NCI-H1048 (cell line): ENCODE measurements at regions not wholly inside any gene's neighbourhood (a gene's known extent, or its start where the extent isn't known, plus 50 kb on each side); places are given as distances from the start of the nearest gene placed in this dataset.

Experiments
- DNase-seq: peaks from one replicate; lab custom pipeline; 2025; lab: John Stamatoyannopoulos, UW

DNA sequence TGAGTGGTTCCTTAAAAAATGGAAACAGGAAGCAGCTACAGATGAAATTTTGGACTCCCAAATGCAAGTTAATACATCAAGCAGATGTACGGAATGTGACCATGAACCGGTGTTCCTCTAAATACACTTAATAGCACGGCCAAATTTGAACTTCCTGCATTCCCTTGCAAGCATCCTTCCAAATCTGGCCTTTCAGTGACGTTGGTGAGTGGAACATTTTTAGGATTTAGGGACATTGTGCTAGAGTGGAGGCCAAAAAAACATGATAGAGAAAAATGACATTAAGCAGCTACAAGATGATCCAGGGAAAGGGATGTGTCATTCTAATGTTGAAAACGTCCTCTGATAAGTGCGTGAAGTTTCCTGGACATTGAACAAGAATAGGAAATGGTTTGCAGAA lies 62.1 kb downstream of the CTAGE1 start:
- DNase-seq, result no peak

DNA sequence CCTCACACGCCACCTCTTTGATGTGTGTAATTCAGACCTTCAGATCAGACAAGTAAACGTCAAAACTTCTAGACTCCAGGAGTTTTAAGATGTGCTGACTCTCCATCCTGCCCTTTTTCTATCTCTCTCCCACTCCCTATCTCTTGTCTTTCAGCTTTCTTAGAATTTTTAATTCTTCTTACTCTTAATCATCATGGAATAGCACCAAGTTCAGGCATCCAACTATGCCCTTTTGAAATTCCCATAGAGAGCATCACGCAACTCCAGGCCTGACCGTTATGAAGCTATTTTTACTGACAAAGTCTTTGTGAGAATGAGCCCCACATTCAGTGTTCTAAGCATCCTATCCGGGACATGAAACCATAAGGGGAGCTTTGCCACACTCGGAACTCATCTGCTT lies 62.6 kb downstream of the CTAGE1 start:
- no peak for DNase-seq

DNA sequence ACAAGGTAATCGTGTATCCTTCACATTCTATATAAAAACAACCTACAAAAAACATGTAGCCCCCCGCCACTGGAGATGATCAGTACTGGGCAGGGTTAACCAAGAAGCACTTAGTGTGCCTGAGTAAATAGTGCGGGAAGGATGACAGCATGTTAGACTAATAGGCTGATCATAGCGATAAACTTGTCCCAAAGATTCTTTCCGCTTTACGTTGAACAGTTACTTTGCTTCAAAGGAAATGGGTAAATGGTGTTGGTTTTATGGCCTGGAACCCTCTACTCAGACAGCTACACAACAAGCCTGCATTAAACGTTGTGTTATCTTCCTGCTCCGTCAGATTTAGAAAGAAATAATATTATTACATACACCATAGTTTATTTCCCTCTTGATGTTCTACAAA lies 67.7 kb downstream of the CTAGE1 start:
- DNase-seq, result no peak

- DNase-seq, result no peak
Observed at GRCh38 chr18:22349317-22349898, 68.3 kb downstream of the CTAGE1 start.

- no peak for DNase-seq
Observed at GRCh38 chr18:22348521-22349316, 69.0 kb downstream of the CTAGE1 start.

DNA sequence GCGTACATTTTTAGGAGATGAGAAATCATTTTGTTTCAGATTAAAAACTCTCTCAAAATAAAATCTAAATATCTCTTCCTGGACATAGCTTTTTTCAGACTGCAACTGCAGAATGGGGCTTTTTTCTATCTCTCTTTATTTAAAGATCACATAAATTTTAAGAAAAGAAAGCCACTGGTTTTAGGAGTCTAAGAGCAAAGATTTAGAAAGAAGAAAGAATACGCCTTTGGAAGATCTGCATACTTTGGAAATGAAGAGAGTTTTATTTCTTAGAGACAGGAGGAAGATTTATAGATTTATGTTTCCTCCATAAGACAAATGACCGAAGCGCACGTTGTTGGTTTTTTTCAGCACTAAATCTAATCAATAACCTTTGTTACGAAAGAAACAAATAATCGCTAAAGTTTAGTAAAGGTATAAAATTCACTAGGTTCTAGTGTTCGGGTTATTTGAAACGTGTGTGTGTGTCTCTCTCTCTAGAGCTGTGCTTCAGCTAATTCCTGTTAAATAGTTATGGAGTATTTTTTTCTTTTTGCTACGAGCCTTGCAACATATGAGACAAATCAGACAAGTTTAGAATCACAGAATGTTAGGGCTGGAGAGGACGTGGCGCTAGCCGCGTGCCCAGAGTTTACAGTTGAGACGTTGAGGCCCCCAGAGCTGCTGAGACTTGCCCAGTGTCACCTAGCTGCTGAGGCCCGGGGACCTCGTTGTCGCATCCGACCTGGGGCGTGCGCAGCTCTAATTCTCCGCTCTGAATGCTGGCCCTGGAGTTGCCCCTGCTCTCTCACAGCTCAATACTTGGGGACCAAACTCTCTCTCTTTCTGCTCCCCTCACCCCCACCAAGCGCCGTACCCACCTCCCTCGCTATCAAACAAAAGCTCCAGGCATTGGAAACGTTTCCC lies 69.9 kb downstream of the CTAGE1 start:
- DNase-seq, result no peak

DNA sequence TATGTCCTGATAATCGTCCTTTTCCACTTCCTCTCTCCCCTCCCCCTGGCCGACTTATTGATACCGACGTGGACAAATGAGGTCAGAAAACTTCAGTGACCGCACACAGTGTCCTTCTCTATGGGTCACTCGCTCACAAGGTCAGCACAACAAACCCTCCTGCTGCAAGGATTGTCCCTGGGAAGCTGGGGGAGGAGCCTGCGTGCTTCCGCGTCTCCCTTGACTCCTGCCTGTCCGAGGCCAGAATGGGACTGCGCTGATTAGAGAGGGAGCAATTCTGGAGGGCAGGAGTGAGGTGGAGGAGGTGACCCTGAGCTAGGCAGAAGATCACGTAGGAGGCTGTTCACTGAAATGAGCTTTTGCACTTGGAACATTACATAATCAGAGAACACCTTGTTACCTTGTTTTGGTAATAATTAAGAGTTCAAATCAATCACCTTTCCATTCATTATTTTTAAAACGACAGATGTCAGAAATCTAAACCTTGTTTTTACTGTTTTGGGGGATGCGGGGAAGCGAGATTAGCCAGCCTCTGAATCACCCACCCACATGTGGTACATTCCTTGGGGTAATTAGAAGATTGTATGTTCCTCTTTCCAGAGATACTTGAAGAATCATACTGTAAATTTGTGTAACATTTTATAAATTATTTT lies 70.6 kb downstream of the CTAGE1 start:
- DNase-seq, result no peak

DNA sequence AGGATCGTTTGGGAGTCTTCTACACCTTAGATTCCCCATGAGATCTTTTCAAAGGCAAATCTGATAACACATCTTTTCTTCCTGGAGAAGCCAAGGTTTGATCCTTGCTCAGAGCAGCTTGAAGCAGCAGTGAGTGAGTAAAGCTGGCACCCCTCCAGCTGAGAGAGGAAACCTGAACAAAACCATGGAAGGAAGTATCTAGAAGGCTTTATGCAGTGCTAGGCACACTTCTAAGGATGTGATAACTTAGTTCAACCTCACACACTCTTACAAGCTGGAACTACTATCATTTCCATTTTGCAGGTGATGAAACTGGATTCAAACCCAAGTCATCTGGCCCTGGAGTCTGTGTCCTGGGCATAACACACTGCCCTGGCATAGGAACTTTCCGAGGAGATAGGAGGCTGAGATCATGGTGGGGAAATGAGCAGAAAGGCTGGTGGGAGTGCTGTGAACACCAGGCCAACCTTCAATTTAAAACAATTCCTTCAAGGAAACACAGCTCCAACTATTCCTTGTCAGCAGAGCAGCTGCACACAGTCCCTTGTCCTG lies 71.2 kb downstream of the CTAGE1 start:
- DNase-seq, result no peak

DNA sequence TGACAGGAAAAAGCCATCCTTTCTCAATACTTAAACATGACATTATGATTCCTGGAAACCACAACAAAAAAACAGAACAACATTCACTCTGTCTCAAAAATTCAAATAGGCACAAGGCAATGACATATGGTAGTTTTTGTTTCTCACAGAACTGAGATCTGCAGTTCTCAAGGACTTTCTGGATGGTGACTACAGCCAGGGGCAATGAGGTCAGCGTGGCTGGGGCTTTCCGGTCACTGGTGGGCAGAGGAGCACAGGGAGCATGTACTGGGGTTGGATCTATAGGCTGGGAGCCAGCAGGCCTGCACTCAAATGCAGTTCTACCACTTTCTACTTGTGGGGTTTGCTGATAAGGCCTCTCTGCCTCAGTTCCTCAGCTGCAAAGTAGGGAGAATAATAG lies 72.0 kb downstream of the CTAGE1 start:
- DNase-seq, result no peak

- no peak for DNase-seq
Observed at GRCh38 chr18:22344908-22345670, 72.6 kb downstream of the CTAGE1 start.

DNA sequence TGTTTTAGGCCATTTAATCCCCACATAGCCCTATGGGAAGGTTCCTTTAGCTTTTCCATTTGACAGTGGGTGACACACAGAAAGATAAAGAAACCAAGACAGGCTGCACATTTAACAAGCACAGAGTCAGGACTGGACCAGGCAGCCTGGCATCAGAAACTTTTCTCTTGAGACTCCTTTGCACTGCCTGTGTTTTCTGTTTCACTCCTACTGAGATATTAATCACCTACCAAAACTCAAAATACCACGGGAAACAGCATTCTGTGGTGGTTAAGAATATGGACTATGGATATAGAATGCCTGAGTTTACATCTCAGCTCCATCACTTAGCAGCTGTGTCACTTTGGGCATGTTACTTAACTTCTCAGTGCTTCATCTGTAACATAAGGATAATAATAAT lies 73.3 kb downstream of the CTAGE1 start:
- no peak for DNase-seq

DNA sequence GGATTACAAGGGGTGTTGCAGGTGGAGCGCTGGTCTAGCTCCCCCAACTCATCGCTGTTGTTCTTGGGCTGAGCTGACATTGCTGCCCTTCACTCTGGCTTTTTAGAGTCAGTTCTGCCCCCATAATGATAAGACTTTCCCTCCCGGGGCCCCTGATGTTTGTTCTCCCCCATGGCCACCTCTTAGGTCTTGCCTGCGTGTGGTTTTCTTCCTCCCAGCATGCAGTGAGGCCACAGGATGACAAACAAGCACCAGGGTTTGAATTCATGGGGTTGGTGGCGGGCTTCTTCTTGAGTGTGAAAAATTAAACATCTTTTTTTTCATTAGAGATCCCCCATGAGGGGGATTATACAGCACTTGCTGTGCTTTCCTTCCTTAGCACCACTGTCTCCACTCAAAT lies 74.1 kb downstream of the CTAGE1 start:
- no peak for DNase-seq

DNA sequence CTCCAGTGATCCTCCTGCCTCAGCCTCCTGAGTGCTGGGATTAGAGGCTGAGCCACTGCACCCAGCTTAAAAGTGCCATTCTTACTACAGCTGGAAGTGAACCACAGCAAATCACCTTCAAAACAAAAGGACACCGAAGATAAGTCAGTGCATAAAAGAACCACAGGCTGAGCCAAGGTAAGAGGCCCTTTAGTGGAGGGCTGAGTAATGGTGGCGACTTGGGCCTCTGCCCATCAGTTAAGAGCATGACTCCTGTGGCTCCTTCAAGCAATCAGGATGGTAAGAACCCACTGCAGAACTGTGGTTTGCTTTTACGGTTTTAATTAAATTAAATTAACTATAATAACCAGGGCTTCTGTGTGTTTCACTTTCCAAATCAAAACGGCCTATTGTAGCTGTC lies 75.1 kb downstream of the CTAGE1 start:
- DNase-seq, result no peak

- DNase-seq, result no peak
Observed at GRCh38 chr18:22340331-22340730, 77.4 kb downstream of the CTAGE1 start.

- DNase-seq, result no peak
Observed at GRCh38 chr18:22339913-22340312, 77.8 kb downstream of the CTAGE1 start.

DNA sequence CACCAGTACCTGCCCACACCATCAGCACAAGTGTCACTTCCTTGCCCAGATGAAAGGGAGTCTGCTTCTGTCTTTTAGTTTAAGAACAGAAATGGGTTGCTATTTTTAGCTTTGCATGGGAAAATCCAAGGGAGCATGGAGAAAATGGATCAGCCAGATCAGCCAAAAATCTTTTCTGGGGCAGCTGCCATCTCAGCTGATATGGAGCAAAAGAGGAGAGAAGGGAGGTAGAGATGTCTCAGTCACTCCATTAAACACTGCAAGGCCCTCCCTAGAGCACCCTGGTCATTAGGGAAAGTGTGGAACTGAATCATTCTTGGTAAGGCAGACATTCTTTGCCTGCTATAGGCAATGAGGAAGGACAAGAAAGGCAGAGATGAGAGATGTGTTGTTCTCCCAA lies 79.9 kb downstream of the CTAGE1 start:
- DNase-seq, result no peak

GRCh38 chr18:22337306-22337705 lies 80.4 kb downstream of the CTAGE1 start:
- DNase-seq, result no peak

DNA sequence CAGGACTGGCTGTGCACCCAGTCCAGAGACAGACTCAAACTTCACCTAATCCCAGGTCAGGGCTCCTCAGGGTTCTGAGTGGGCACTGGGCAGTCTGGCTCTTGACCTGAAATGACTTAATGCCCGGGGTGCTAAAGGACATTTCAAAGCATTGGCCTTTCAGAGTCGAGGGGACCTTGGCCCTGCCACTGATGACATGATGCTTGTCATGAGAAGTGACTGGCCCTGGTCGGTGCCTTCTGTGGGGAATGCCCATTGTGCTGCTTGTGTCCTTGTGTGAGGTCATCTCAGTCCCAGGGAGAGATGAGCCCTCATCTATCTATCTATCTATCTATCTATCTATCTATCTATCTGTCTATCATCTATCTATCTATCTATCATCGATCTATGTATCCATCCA lies 81.3 kb downstream of the CTAGE1 start:
- no peak for DNase-seq

DNA sequence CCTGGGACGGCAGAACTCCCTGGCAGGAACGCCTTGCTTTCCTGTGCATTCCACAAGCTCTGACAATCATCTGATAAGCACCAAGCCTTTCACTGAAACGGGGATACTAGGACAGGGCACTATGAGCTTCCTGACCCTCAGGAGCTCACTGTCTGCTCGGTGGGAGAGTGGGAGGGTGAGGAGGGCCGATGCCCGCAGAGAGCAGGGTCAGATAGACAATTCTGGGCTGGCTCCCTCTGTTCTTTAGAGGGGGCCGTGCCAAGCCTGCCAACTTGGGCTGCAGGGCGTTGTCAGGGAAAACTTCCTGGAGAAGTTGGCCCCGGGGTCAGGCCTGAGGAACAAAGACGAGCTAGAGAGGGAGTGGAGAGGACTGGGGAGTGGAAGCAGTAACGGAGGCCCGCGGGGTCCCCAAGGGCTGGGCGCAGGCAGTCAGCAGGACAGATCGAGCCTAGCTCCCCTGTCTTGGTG lies 82.0 kb downstream of the CTAGE1 start:
- DNase-seq, result no peak

GRCh38 chr18:22334567-22334966 lies 83.1 kb downstream of the CTAGE1 start:
- no peak for DNase-seq

GRCh38 chr18:22332590-22332989 lies 85.1 kb downstream of the CTAGE1 start:
- DNase-seq, result no peak
